Astrocyte (in vitro differentiated cells and primary cell): ENCODE measurements at regions not wholly inside any gene's neighbourhood (a gene's known extent, or its start where the extent isn't known, plus 50 kb on each side); places are given as distances from the start of the nearest gene placed in this dataset.

ENCODE experiments used
- DNase-seq: peaks from one replicate; pipeline ENCODE4 v3.0.0-alpha.2; 2010; ENCODE audit warnings: low read depth
- FAIRE-seq: peaks from 2 replicates; lab custom pipeline; 2011; peaks lifted over from hg19 to GRCh38; lab: Jason Lieb, UNC
- H2AFZ ChIP-seq: 2 replicates; pipeline ENCODE4 v1.6.0; 2012; ENCODE audit warnings: low read depth, low read length, inconsistent platforms
- H3K27ac ChIP-seq: 2 replicates; pipeline ENCODE4 v1.5.1; 2011; ENCODE audit warnings: low read depth, low read length, inconsistent platforms
- H3K27me3 ChIP-seq: 2 replicates; pipeline ENCODE4 v1.6.0; 2011; ENCODE audit warnings: low read length, inconsistent platforms; ENCODE audit not compliant: insufficient read depth
- H3K36me3 ChIP-seq: 2 replicates; pipeline ENCODE4 v1.5.1; 2011; ENCODE audit warnings: low read length, inconsistent platforms; ENCODE audit not compliant: insufficient read depth
- H3K4me1 ChIP-seq: 2 replicates; pipeline ENCODE4 v1.5.1; 2011; ENCODE audit warnings: low read length, inconsistent platforms; ENCODE audit not compliant: insufficient read depth
- H3K4me2 ChIP-seq: 2 replicates; pipeline ENCODE4 v1.6.0; 2012; ENCODE audit warnings: low read length, inconsistent platforms
- H3K4me3 ChIP-seq: 2 replicates; pipeline ENCODE4 v1.5.1; 2011; ENCODE audit warnings: low read depth, mild to moderate bottlenecking, low read length, inconsistent platforms; ENCODE audit not compliant: insufficient read depth
- H3K79me2 ChIP-seq: 2 replicates; pipeline ENCODE4 v1.6.0; 2012; ENCODE audit warnings: mild to moderate bottlenecking, low read length, inconsistent platforms; ENCODE audit not compliant: insufficient read depth
- H3K9ac ChIP-seq: 2 replicates; pipeline ENCODE4 v1.6.0; 2012; ENCODE audit warnings: mild to moderate bottlenecking, low read length, inconsistent platforms
- H3K9me3 ChIP-seq: 2 replicates; pipeline ENCODE4 v1.5.1; 2012; ENCODE audit warnings: low read depth, mild to moderate bottlenecking, low read length, inconsistent platforms; ENCODE audit not compliant: insufficient read depth
- H4K20me1 ChIP-seq: 2 replicates; pipeline ENCODE4 v1.6.0; 2012; ENCODE audit warnings: low read length, inconsistent platforms; ENCODE audit not compliant: insufficient read depth
- H3K27ac Mint-ChIP-seq: one replicate; pipeline ENCODE4 v1.8.0; 2021; ENCODE audit warnings: mild to moderate bottlenecking, mixed read lengths; ENCODE audit not compliant: unreplicated experiment
- H3K27me3 Mint-ChIP-seq: one replicate; pipeline ENCODE4 v1.8.0; 2021; ENCODE audit warnings: low read depth, mixed read lengths; ENCODE audit not compliant: unreplicated experiment
- H3K36me3 Mint-ChIP-seq: one replicate; pipeline ENCODE4 v1.8.0; 2021; ENCODE audit warnings: low read depth, mixed read lengths; ENCODE audit not compliant: unreplicated experiment
- H3K4me1 Mint-ChIP-seq: one replicate; pipeline ENCODE4 v1.8.0; 2021; ENCODE audit warnings: low read depth, mixed read lengths; ENCODE audit not compliant: unreplicated experiment
- H3K4me3 Mint-ChIP-seq: one replicate; pipeline ENCODE4 v1.8.0; 2021; ENCODE audit warnings: mild to moderate bottlenecking, moderate library complexity, mixed read lengths; ENCODE audit not compliant: unreplicated experiment
- H3K9me3 Mint-ChIP-seq: one replicate; pipeline ENCODE4 v1.8.0; 2021; ENCODE audit warnings: mild to moderate bottlenecking, mixed read lengths; ENCODE audit not compliant: unreplicated experiment
- EZH2 ChIP-seq: IDR thresholded peaks from 2 replicates; pipeline ENCODE4 v1.6.1; 2012; ENCODE audit warnings: mild to moderate bottlenecking, low read length, inconsistent platforms; ENCODE audit not compliant: insufficient read depth
- TF ChIP-seq, protein P1 (sequence below): IDR thresholded peaks from 2 replicates; pipeline ENCODE4 v1.5.1; 2011; ENCODE audit warnings: low read depth, mild to moderate bottlenecking, inconsistent platforms, low read length, moderate library complexity; ENCODE audit not compliant: insufficient read depth

DNA sequence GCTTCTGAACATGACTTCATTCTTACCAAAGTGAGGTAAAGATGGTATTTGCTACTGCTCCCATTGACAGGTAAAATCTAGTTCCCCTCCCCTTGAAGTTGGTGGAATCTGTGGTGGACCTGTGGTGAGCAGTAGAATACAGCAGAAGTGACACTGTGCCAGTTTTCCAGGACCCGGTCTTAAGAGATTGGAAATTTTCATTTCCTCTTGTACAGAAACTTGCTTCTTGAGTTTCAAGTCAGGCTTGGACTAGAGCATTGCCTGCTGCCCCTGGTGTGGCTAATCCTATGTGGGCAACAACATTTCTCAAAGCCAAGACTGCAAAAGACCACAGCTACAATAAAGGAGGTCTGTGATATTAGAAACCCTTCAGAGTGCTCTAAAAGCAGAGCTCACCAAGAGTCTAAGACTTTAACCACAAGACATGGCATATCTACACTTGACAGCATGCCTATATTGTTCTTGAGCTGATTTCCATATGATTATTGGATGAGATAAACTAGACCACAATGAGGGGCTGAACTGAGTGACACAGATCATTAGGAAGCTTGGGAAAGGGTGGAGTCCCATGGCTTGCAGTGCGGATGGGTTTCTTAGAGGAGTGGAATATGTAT lies 458.1 kb downstream of the BCL11A start:
- DNase-seq (no peak), FAIRE-seq (no peak)
- peaks cover 10% of the 10 kb centered on the region for H3K4me1 Mint-ChIP-seq
- Histone ChIP-seq H3K27ac (no peak overlapping the region), H4K20me1 (no peaks in the 10 kb centered on the region), H3K4me1 (no peaks in the 10 kb centered on the region), H3K4me2 (no peak overlapping the region), H3K27me3 (no peaks in the 10 kb centered on the region), H2AFZ (no peak overlapping the region), H3K9ac (no peak overlapping the region), H3K4me3 (no peak overlapping the region), H3K79me2 (no peaks in the 10 kb centered on the region), H3K36me3 (no peaks in the 10 kb centered on the region), H3K9me3 (no peaks in the 10 kb centered on the region)
- no peaks in the 10 kb centered on the region for H3K36me3 Mint-ChIP-seq
- H3K4me3 Mint-ChIP-seq, result no peak overlapping the region
- H3K27me3 Mint-ChIP-seq, result peaks cover 18% of the 10 kb centered on the region
- no peaks in the 10 kb centered on the region for H3K9me3 Mint-ChIP-seq
- H3K27ac Mint-ChIP-seq, result peak overlapping the region; percentile 20
- TF ChIP-seq, protein P1, sequence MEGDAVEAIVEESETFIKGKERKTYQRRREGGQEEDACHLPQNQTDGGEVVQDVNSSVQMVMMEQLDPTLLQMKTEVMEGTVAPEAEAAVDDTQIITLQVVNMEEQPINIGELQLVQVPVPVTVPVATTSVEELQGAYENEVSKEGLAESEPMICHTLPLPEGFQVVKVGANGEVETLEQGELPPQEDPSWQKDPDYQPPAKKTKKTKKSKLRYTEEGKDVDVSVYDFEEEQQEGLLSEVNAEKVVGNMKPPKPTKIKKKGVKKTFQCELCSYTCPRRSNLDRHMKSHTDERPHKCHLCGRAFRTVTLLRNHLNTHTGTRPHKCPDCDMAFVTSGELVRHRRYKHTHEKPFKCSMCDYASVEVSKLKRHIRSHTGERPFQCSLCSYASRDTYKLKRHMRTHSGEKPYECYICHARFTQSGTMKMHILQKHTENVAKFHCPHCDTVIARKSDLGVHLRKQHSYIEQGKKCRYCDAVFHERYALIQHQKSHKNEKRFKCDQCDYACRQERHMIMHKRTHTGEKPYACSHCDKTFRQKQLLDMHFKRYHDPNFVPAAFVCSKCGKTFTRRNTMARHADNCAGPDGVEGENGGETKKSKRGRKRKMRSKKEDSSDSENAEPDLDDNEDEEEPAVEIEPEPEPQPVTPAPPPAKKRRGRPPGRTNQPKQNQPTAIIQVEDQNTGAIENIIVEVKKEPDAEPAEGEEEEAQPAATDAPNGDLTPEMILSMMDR, result no peak
- no peak for TF ChIP-seq EZH2

DNA sequence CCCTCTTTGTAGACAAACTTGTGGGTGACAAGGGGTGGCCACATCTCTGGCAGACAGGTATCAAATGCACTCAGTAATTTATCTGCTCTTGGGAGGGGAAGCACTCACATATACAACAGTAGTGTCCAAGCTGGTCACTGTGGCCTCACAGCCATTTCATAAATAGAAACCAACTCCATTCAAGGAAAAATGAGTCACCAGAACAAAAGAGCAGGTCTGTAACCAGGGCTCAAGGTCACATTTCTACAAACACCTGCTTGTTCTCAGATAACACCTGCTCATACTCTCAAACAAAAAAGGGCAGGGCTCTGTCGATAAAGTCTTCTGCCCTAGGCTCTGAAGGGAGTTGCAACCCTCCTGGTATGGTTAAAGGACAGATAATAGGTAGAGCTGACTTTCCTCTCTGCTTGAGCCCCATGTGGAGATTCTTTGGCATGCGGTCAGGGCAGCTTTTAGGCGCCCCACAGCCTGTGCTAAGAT lies 459.0 kb downstream of the BCL11A start:
- Histone ChIP-seq H3K4me3 (no peak overlapping the region), H3K79me2 (no peaks in the 10 kb centered on the region), H3K9me3 (no peaks in the 10 kb centered on the region), H3K27ac (no peak overlapping the region), H2AFZ (no peak overlapping the region), H3K27me3 (no peaks in the 10 kb centered on the region), H3K36me3 (no peaks in the 10 kb centered on the region), H4K20me1 (no peaks in the 10 kb centered on the region), H3K4me2 (no peak overlapping the region), H3K4me1 (no peaks in the 10 kb centered on the region), H3K9ac (no peak overlapping the region)
- peaks cover 10% of the 10 kb centered on the region for H3K4me1 Mint-ChIP-seq
- FAIRE-seq, result no peak
- H3K4me3 Mint-ChIP-seq, result no peak overlapping the region
- H3K36me3 Mint-ChIP-seq, result no peaks in the 10 kb centered on the region
- no peaks in the 10 kb centered on the region for H3K9me3 Mint-ChIP-seq
- H3K27me3 Mint-ChIP-seq, result peaks cover 18% of the 10 kb centered on the region
- no peak overlapping the region for H3K27ac Mint-ChIP-seq
- TF ChIP-seq, protein P1, result no peak
- TF ChIP-seq EZH2, result no peak
- no peak for DNase-seq

- no peaks in the 10 kb centered on the region for H3K9me3 ChIP-seq
- H3K4me1 ChIP-seq, result no peaks in the 10 kb centered on the region
- Mint-ChIP-seq H3K27ac (no peak overlapping the region), H3K36me3 (no peaks in the 10 kb centered on the region), H3K27me3 (peaks cover 11% of the 10 kb centered on the region), H3K4me3 (no peak overlapping the region), H3K9me3 (no peaks in the 10 kb centered on the region), H3K4me1 (peaks cover 10% of the 10 kb centered on the region)
- H3K79me2 ChIP-seq, result no peaks in the 10 kb centered on the region
- H2AFZ ChIP-seq, result no peak overlapping the region
- no peak for FAIRE-seq
- H3K4me2 ChIP-seq, result no peak overlapping the region
- H3K27me3 ChIP-seq, result no peaks in the 10 kb centered on the region
- TF ChIP-seq EZH2, result no peak
- TF ChIP-seq, protein P1, result no peak
- no peaks in the 10 kb centered on the region for H3K36me3 ChIP-seq
- H3K27ac ChIP-seq, result no peak overlapping the region
- no peak overlapping the region for H3K4me3 ChIP-seq
- no peak overlapping the region for H3K9ac ChIP-seq
- no peak for DNase-seq
- no peaks in the 10 kb centered on the region for H4K20me1 ChIP-seq
Observed at GRCh38 chr2:60092781-60093180, 460.7 kb downstream of the BCL11A start.
